Parathyroid adenoma (tissue), 2 donors: ENCODE measurements at regions not wholly inside any gene's neighbourhood (a gene's known extent, or its start where the extent isn't known, plus 50 kb on each side); places are given as distances from the start of the nearest gene placed in this dataset.

ENCODE experiments used
- H2AFZ ChIP-seq: fragments of 300-600 bp; sonication (generic); one replicate; pipeline ENCODE4 v1.7.0; 2017; ENCODE audit warnings: antibody characterized with exemption, mild to moderate bottlenecking
- H3K27ac ChIP-seq: fragments of 300-600 bp; sonication (generic); one replicate; pipeline ENCODE4 v1.7.0; 2017
- H3K27me3 ChIP-seq: fragments of 300-600 bp; sonication (generic); one replicate; pipeline ENCODE4 v1.7.0; 2017; ENCODE audit warnings: low read length; ENCODE audit not compliant: control insufficient read depth, insufficient read depth
- H3K36me3 ChIP-seq: fragments of 300-600 bp; sonication (generic); one replicate; pipeline ENCODE4 v1.7.0; 2017; ENCODE audit warnings: low read length; ENCODE audit not compliant: control insufficient read depth, insufficient read depth
- H3K4me1 ChIP-seq: fragments of 300-600 bp; sonication (generic); one replicate; pipeline ENCODE4 v1.7.0; 2017; ENCODE audit warnings: control low read depth
- H3K4me2 ChIP-seq: fragments of 300-600 bp; sonication (generic); one replicate; pipeline ENCODE4 v1.7.0; 2017; ENCODE audit warnings: low read length
- H3K4me3 ChIP-seq: fragments of 300-600 bp; sonication (generic); one replicate; pipeline ENCODE4 v1.7.0; 2017; ENCODE audit warnings: low read depth, low read length
- H3K79me2 ChIP-seq: fragments of 300-600 bp; sonication (generic); one replicate; pipeline ENCODE4 v1.7.0; 2017; ENCODE audit warnings: control low read depth
- H3K9ac ChIP-seq: fragments of 300-600 bp; sonication (generic); one replicate; pipeline ENCODE4 v1.7.0; 2017; ENCODE audit warnings: mild to moderate bottlenecking
- H3K9me3 ChIP-seq: fragments of 300-600 bp; sonication (generic); one replicate; pipeline ENCODE4 v1.7.0; 2017; ENCODE audit warnings: low read length; ENCODE audit not compliant: control insufficient read depth
- TF ChIP-seq, protein P1 (sequence below): fragments of 300-600 bp; sonication (generic); IDR thresholded peaks from one replicate; pipeline ENCODE4 v1.7.0; 2017; ENCODE audit warnings: antibody characterized with exemption, mild to moderate bottlenecking
- donor health status: primary hyperparathyroidism.

DNA sequence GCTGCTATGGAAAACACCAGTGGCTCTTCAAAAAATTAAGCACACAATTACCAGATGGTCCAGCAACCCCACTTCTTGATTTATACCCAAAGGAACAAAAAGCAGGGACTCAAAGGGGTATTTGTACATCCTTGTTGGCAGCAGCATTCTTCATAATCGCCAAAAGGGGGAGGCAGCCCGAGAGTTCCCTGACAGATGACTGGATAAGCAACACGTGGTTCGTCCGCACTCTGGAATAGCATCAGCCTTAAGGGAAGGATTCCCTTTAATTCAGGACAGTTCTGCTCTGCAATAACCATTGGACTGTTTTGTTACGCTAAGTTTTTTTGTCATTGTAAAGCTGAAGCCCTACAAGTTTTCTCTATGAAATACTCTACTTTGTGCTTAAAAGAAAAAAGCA lies 76.7 kb upstream of the TWIST2 start:
- Histone ChIP-seq H3K4me1 (no peaks in the 10 kb centered on the region), H2AFZ (no peak overlapping the region), H3K79me2 (no peaks in the 10 kb centered on the region), H3K27me3 (peaks cover 3% of the 10 kb centered on the region), H3K9me3 (no peaks in the 10 kb centered on the region), H3K4me3 (no peak overlapping the region), H3K27ac (no peak overlapping the region), H3K36me3 (no peaks in the 10 kb centered on the region), H3K9ac (no peak overlapping the region), H3K4me2 (no peak overlapping the region)
- TF ChIP-seq, protein P1, sequence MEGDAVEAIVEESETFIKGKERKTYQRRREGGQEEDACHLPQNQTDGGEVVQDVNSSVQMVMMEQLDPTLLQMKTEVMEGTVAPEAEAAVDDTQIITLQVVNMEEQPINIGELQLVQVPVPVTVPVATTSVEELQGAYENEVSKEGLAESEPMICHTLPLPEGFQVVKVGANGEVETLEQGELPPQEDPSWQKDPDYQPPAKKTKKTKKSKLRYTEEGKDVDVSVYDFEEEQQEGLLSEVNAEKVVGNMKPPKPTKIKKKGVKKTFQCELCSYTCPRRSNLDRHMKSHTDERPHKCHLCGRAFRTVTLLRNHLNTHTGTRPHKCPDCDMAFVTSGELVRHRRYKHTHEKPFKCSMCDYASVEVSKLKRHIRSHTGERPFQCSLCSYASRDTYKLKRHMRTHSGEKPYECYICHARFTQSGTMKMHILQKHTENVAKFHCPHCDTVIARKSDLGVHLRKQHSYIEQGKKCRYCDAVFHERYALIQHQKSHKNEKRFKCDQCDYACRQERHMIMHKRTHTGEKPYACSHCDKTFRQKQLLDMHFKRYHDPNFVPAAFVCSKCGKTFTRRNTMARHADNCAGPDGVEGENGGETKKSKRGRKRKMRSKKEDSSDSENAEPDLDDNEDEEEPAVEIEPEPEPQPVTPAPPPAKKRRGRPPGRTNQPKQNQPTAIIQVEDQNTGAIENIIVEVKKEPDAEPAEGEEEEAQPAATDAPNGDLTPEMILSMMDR = no peak

DNA sequence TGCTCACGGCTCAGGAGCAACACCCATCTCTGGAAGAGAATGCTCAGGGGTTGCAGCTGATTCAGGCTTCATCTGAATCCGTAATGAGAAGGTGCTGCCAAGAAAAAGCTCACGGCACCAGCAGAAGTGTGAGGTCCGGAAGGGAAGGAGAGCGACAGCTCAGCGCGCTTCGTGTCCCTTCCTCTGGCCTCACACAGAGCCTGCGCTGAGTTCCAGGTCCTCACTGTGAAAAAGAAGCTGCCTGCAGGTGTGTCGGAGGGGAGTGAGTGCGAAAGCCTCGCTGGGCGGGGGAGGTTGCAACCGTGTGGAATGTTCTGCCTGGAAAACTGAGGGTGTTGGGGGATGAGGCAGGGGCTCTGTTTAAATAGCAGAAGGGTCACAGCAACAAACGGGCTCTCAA lies 76.2 kb upstream of the TWIST2 start:
- Histone ChIP-seq H2AFZ (no peak overlapping the region), H3K36me3 (no peaks in the 10 kb centered on the region), H3K9ac (no peak overlapping the region), H3K9me3 (no peaks in the 10 kb centered on the region), H3K27me3 (peaks cover 3% of the 10 kb centered on the region), H3K4me1 (no peaks in the 10 kb centered on the region), H3K27ac (no peak overlapping the region), H3K79me2 (no peaks in the 10 kb centered on the region), H3K4me2 (no peak overlapping the region), H3K4me3 (no peak overlapping the region)
- TF ChIP-seq, protein P1 = no peak

DNA sequence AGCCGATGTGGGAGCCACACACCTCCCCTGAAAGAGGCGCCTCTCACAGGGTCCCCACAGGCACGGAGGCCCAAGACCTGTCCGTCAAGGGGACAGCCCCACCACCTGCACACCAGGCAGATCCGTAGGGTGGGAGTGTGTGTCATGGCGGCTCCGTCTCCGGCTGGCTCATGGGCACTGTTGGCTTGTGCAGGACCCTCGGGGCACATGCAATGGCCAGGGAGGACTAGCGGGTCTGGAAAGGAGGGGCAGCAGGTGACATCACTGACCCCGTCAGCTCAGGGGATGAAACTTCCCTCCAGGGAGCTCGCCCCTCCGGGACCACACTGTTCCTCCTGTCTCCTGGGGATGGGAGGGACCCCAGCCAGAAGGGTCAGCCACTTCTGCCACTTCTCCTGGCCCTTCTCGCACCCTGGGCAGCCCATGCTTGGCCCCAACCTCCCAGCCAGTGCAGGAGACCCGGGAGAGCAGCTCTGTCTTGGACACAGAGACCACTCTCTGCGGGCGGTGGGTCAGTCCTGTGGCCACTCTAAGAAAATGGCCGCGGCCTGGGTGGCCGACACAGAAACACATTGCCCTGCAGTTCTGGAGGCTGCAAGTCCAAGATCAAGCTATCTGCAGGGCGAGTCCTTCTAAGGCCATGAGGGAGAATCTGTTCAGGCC lies 75.1 kb upstream of the TWIST2 start:
- no peak overlapping the region for H2AFZ ChIP-seq
- H3K4me2 ChIP-seq = no peak overlapping the region
- TF ChIP-seq, protein P1 = no peak
- H3K9me3 ChIP-seq = no peaks in the 10 kb centered on the region
- no peak overlapping the region for H3K27ac ChIP-seq
- peaks cover 3% of the 10 kb centered on the region for H3K27me3 ChIP-seq
- H3K9ac ChIP-seq = no peak overlapping the region
- no peaks in the 10 kb centered on the region for H3K79me2 ChIP-seq
- no peaks in the 10 kb centered on the region for H3K36me3 ChIP-seq
- H3K4me1 ChIP-seq = no peaks in the 10 kb centered on the region
- H3K4me3 ChIP-seq = no peak overlapping the region

DNA sequence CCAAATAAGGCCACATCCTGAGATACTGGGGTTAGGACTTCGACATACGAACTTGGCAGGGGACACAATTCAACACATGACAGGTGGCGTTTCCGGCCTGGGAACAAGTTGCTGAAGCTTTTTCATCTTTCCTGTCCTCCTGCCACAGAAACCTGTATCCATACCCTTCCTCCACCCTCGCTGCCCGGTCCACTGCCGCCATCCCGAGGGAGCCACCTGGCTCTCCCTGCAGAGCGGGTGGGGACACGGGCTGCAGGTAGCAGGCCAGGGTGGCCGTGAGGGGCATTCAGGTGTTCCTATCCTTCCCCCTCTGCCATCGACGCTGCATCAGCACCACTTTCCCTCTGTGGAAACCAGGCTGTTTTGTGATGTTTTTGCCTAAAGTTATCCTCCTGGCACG lies 74.4 kb upstream of the TWIST2 start:
- no peak overlapping the region for H3K4me2 ChIP-seq
- no peaks in the 10 kb centered on the region for H3K4me1 ChIP-seq
- no peaks in the 10 kb centered on the region for H3K79me2 ChIP-seq
- no peak overlapping the region for H3K9ac ChIP-seq
- no peak overlapping the region for H2AFZ ChIP-seq
- peaks cover 3% of the 10 kb centered on the region for H3K27me3 ChIP-seq
- H3K27ac ChIP-seq = no peak overlapping the region
- no peaks in the 10 kb centered on the region for H3K9me3 ChIP-seq
- H3K4me3 ChIP-seq = no peak overlapping the region
- TF ChIP-seq, protein P1 = no peak
- H3K36me3 ChIP-seq = no peaks in the 10 kb centered on the region

DNA sequence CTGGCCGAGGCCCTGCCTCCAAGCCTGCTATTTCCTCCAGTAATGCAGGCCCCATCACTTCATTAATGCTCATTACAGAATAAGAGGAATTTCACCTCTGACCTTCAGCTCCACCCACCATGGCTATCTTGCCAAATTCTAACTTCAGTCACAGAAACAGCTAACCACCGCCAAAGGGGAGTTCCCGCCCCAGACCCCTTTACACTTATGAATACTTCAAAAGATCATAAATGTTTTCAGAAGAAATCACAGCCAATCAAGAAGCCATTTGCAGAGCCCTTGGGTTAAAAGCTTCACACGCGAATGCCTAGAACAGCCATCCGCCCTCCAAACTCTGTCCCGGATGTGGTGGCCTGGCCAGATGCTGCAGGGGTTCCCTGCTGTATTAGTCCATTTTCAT lies 73.8 kb upstream of the TWIST2 start:
- Histone ChIP-seq H3K36me3 (no peaks in the 10 kb centered on the region), H3K9ac (no peak overlapping the region), H3K4me1 (no peaks in the 10 kb centered on the region), H2AFZ (no peak overlapping the region), H3K27ac (no peak overlapping the region), H3K4me2 (no peak overlapping the region), H3K79me2 (no peaks in the 10 kb centered on the region), H3K27me3 (peaks cover 3% of the 10 kb centered on the region), H3K4me3 (no peak overlapping the region), H3K9me3 (no peaks in the 10 kb centered on the region)
- TF ChIP-seq, protein P1 = no peak
